ENCODE measurements at regions not wholly inside any gene's neighbourhood (a gene's known extent, or its start where the extent isn't known, plus 50 kb on each side); places are given as distances from the start of the nearest gene placed in this dataset.

DNA sequence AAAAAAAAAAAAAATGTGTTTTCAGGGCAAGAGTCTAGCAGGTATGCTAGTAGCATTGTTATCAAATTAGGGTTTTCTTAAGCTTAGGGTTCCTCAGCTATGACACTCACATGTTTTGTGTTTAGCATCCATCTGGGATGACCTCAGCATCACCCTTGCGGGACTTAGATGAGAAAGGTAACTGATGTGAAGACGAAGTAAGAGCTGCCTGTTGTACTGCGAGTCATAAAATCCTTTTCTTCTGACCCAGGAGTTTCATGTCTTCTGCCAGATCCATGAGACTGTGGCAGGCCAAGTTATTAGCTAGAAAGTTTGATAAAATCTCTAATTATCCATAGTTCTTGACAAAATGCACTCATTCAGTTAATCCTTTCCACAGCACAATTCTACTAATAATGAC, 1251.1 kb downstream of the AMY1C start:
- ChIA-PET POLR2A (ENCODE audit: unreplicated experiment) (no interaction called here), CTCF (no interaction called here)
- no peaks in the 10 kb centered on the region for H4K20me1 ChIP-seq (ENCODE audit: insufficient read depth)
- H3K36me3 ChIP-seq (ENCODE audit: low read depth), result no peaks in the 10 kb centered on the region
- no peak overlapping the region for H3K4me2 ChIP-seq
- BruUV-seq (replicated peaks), result no TSS peak
- no peak overlapping the region for H3K27ac ChIP-seq
- H3F3A ChIP-seq (ENCODE audit: insufficient read depth, low read depth), result no peaks in the 10 kb centered on the region
- no peaks in the 10 kb centered on the region for H3K27me3 ChIP-seq (ENCODE audit: insufficient read depth, low read depth)
- H3K4me1 ChIP-seq (replicated peaks; ENCODE audit: insufficient read depth), result no peaks in the 10 kb centered on the region
- intact Hi-C loops (cut with micrococcal nuclease; ENCODE audit: unreplicated experiment), result no loop called here
- TF ChIP-seq, protein P1, sequence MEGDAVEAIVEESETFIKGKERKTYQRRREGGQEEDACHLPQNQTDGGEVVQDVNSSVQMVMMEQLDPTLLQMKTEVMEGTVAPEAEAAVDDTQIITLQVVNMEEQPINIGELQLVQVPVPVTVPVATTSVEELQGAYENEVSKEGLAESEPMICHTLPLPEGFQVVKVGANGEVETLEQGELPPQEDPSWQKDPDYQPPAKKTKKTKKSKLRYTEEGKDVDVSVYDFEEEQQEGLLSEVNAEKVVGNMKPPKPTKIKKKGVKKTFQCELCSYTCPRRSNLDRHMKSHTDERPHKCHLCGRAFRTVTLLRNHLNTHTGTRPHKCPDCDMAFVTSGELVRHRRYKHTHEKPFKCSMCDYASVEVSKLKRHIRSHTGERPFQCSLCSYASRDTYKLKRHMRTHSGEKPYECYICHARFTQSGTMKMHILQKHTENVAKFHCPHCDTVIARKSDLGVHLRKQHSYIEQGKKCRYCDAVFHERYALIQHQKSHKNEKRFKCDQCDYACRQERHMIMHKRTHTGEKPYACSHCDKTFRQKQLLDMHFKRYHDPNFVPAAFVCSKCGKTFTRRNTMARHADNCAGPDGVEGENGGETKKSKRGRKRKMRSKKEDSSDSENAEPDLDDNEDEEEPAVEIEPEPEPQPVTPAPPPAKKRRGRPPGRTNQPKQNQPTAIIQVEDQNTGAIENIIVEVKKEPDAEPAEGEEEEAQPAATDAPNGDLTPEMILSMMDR (conservative IDR thresholded peaks at IDR 0.05), result no peak
- no peak for TF ChIP-seq EZH2 (IDR thresholded peaks at IDR 0.05; ENCODE audit: low read depth)
- H3K9me2 ChIP-seq (ENCODE audit: insufficient read depth), result no peaks in the 10 kb centered on the region
- no peaks in the 10 kb centered on the region; the same call in 1 of the 2 replicates for H3K9me3 ChIP-seq (ENCODE audit: insufficient read depth, low read depth)
- no peak overlapping the region for H3K4me3 ChIP-seq
- H2AFZ ChIP-seq, result no peak overlapping the region
- no peaks in the 10 kb centered on the region for H3K79me2 ChIP-seq (ENCODE audit: low read depth)
- DNase-seq, result no peak

DNA sequence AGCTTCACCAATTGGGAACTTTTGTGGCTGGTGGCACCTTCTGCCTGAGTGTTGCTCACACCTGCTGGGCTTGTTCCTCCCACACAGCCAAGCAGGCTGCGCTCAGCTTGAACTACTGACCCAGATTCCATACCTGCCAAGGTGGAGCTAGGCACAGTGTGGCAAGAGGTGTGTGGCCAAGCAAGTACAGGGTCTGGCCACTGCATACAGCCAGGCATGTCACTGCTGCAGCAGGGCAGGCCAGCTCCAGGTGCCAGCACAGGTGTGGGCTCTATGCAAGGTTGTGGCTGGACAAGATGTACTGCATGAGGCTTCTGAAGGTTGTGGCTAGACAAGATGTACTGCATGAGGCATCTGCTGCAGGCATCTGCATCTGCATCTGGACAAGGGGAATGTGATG, 1254.8 kb downstream of the AMY1C start:
- H3K27ac ChIP-seq, result no peak overlapping the region
- intact Hi-C loops (cut with micrococcal nuclease; ENCODE audit: unreplicated experiment), result no loop called here
- no peaks in the 10 kb centered on the region for H3K36me3 ChIP-seq (ENCODE audit: low read depth)
- no TSS peak for BruUV-seq (replicated peaks)
- TF ChIP-seq EZH2 (IDR thresholded peaks at IDR 0.05; ENCODE audit: low read depth), result no peak
- TF ChIP-seq, protein P1 (conservative IDR thresholded peaks at IDR 0.05), result no peak
- DNase-seq, result no peak
- H3K4me3 ChIP-seq, result no peak overlapping the region
- no peaks in the 10 kb centered on the region for H3K4me1 ChIP-seq (replicated peaks; ENCODE audit: insufficient read depth)
- H3K9me3 ChIP-seq (ENCODE audit: insufficient read depth, low read depth), result no peaks in the 10 kb centered on the region; the same call in 1 of the 2 replicates
- POLR2A ChIA-PET (ENCODE audit: unreplicated experiment), result no interaction called here
- peaks cover 7% of the 10 kb centered on the region; the same call in 1 of the 2 replicates for H3K9me2 ChIP-seq (ENCODE audit: insufficient read depth)
- CTCF ChIA-PET, result no interaction called here
- no peaks in the 10 kb centered on the region for H3K27me3 ChIP-seq (ENCODE audit: insufficient read depth, low read depth)
- H2AFZ ChIP-seq, result no peak overlapping the region
- no peaks in the 10 kb centered on the region for H4K20me1 ChIP-seq (ENCODE audit: insufficient read depth)
- H3K4me2 ChIP-seq, result no peak overlapping the region
- H3F3A ChIP-seq (ENCODE audit: insufficient read depth, low read depth), result no peaks in the 10 kb centered on the region
- H3K79me2 ChIP-seq (ENCODE audit: low read depth), result no peaks in the 10 kb centered on the region

DNA sequence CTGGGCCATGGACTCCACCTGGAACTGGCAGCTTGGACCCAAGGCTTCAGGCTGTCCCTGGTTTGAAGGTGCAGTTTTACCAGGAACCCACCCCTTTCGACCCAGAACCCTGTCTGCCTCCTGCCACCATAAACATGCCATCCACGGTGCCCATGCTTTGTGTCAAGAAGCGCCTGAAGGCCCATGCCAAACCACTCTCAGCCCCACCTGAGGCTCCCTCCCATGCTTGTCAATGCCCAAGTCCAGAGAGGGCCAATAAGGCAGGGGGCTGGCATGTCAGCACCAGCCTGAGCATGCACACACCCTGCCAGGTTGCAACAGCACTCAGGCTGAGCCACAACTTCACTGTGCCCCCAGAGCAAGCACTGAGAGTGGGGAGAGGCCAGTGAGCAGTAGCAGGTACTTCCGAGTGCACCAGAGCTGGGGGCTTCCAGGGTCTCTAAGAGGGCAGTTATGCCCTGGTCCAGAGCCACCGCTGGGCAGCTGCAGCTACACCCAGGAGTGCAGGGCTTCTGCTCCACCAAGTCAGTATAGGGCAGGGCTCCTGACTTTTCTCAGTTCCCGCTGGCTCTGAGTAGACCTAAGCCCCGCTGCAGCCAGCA, 1256.0 kb downstream of the AMY1C start:
- no peak for DNase-seq
- no peaks in the 10 kb centered on the region for H3K27me3 ChIP-seq (ENCODE audit: insufficient read depth, low read depth)
- peaks cover 10% of the 10 kb centered on the region; the same call in 1 of the 2 replicates for H3K9me2 ChIP-seq (ENCODE audit: insufficient read depth)
- no peaks in the 10 kb centered on the region; the same call in 1 of the 2 replicates for H3K9me3 ChIP-seq (ENCODE audit: insufficient read depth, low read depth)
- no TSS peak for BruUV-seq (replicated peaks)
- no peak overlapping the region for H3K27ac ChIP-seq
- intact Hi-C loops (cut with micrococcal nuclease; ENCODE audit: unreplicated experiment), result no loop called here
- H3K4me3 ChIP-seq, result no peak overlapping the region
- ChIA-PET POLR2A (ENCODE audit: unreplicated experiment) (no interaction called here), CTCF (no interaction called here)
- H3F3A ChIP-seq (ENCODE audit: insufficient read depth, low read depth), result no peaks in the 10 kb centered on the region; the same call in 1 of the 2 replicates
- no peak overlapping the region for H3K4me2 ChIP-seq
- H3K79me2 ChIP-seq (ENCODE audit: low read depth), result no peaks in the 10 kb centered on the region
- H4K20me1 ChIP-seq (ENCODE audit: insufficient read depth), result no peaks in the 10 kb centered on the region
- H3K4me1 ChIP-seq (replicated peaks; ENCODE audit: insufficient read depth), result no peaks in the 10 kb centered on the region
- TF ChIP-seq, protein P1 (conservative IDR thresholded peaks at IDR 0.05), result no peak
- TF ChIP-seq EZH2 (IDR thresholded peaks at IDR 0.05; ENCODE audit: low read depth), result no peak
- H3K36me3 ChIP-seq (ENCODE audit: low read depth), result no peaks in the 10 kb centered on the region
- no peak overlapping the region for H2AFZ ChIP-seq

Data from PC-9 (cell line).